COLO829 (cell line): ENCODE measurements at regions not wholly inside any gene's neighbourhood (a gene's known extent, or its start where the extent isn't known, plus 50 kb on each side); places are given as distances from the start of the nearest gene placed in this dataset.
"Not testable (repeated sequence)": the region's sequence is repeated elsewhere in the genome, so short reads cannot be mapped to it uniquely, and the experiment has no call there.

Experiments
- DNase-seq: peaks from one replicate; pipeline ENCODE4 v3.0.0; 2012; ENCODE audit warnings: low spot score

DNA sequence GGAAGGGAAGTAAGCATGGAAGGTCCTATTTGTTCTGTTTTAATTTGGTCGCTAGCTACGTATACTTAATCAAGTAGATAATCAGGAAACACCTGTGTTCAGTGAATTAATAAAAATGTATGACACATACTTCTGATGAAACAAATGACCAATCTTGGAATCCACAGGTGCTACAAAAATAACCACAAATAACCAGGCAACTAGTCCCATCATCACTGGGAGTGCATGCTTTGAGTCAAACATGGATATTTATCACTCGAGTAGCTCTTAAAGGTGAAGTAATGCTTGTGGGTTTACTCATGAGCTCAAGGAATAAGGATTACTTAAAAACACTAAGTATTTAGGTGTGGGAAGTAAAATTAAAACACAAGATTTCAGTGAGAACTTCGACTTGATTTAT lies 285.6 kb upstream of the ID4 start:
- DNase-seq: no peak

DNA sequence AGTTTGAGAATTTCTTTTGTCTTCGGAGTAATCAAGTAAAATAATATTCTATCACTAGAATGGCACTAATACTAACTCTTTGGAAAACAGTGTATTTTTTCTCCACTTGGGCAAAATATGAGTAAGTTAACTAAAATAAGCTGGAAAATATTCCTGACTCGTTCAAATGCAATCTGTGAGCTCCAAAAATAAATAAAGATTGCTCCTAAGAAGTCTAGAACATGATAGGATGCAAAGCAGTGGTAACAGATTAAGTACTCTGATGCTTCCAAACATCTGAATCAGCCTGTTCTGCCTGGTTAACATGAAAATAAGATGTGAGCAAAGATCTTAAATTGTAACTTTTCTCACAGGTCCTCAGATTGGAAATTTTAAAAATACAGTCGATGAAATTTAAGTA lies 285.1 kb upstream of the ID4 start:
- DNase-seq: no peak

DNA sequence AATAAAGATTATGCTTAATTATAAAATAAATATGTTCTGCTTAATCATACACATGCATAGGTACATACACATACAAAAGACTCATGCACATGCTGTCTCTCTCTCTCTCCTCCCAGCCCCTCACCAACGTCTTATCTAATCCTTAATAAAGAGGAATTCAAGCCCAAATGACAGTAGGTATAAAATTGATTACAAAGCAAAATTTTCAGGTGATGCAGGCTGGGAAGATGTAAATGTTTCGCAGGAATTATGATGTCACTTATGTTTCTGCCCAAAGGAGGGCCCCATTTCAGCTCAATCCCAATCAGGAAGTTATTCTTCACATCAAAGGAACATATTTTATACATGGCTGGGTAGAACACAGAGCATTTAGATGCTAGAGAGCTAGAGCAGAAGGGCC lies 284.6 kb upstream of the ID4 start:
- DNase-seq: no peak

DNA sequence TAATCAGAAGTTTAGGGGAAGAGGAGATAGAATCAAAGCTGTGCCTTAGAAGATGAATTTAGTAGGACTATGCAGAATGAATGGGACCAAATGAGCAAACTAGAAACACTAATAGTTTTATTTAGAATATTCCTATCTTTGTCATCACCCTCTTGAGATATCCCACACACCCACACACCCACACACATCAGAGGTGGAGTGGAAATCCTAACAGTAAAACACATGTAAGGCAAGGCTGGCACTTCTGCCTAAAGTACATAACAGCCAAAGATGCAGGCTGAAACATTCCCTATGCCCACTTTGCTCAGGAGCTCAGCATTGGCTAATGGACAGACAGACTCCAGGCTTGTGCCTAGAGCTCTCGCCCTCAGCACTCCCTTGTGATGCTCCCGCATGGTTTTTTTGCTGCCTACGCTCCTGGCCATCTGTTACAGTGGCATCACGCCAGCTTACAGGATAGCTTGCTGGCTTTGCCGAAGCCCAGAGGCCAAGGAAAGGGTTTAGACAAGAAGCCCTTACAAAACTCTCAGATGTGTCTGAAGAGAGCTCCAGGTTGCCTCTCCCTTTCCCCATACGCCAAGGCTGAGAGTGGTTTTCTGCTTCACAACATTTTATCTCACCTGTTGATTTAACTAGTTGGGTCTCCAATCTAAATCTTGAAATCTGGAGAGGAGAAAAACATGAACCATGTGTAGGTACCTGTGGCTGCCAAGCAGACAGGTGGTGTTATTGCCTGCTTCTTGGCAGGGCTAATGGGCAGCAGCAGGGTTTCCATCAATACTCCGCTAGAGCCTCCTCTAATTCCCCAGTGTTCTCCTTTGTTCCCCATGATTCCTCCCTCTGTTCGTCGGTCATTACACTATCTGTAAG lies 282.6 kb upstream of the ID4 start:
- peak; percentile 13 for DNase-seq

DNA sequence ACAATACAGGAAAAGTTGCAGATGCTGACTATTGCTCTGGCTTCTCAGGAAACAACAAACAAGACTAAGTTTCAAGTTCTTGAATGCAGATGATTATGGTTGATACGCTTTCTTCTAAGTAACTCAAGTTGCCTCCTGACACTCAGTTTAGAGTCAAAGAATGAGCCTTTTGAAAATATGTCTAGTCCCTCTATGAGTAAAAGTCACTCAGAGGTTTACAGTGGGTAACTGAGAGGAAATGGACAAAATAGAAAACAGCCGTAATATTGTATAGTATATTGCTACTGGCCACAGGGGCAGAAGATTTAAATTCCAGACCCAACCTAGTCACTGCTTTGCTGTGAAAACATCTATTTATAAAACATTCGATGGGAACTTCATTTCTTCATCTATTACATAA lies 280.0 kb upstream of the ID4 start:
- DNase-seq: peak; percentile 37

DNA sequence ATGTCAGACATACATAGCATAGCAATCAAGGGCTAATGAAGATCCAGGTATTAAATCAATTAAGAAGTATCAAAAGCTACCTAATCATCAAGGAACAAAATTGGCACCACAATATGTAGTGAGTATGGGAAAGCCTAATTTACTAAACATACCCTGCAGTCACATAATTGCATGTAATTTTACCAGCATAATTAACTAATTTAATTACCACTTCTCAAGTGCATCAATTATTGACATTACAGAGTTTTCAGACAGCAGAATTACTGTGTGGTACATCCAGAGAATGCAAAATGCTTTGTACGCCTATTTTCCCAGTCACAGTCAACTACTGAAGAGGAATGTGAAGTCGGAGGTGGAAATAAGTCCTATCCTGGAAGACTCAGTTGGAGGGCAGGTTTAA lies 279.0 kb upstream of the ID4 start:
- DNase-seq: no peak

DNA sequence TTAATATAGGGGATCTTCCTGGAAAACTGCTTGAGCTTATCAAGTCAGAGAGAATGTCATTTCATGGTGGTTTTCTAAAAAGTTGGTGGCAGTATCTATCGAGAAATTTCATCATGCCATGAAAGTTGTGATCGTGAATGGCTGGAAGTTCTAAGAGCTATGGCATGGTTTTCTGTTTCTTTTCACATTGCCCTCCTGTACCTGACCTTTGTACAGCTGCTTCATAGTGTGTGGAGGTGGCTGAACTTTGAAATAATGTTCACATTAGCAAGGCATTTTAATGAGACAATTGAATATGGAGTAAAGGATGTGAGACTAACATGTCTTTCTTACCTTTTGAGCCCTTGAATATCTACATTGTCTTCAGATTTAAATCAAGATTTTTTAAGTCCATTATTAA lies 278.2 kb upstream of the ID4 start:
- no peak for DNase-seq

DNA sequence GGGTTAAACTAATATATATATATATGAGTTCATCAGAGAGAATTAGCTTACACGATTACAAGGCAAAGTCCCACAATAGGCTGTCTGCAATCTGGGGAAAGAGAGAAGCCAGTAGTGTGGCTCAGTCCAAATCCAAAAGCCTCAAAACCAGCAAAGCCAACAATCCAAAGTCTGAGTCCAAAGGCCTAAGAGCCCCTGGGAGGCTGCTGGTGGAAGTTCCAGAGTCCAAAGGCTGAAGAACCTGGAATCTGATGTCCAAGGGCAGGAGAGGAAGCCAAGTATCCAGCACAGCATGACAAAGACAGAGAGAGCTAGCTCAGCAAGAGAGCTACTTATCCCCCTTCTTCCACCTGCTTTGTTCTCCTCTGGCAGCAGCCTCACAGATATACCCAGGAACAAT lies 274.7 kb upstream of the ID4 start:
- no peak for DNase-seq

DNA sequence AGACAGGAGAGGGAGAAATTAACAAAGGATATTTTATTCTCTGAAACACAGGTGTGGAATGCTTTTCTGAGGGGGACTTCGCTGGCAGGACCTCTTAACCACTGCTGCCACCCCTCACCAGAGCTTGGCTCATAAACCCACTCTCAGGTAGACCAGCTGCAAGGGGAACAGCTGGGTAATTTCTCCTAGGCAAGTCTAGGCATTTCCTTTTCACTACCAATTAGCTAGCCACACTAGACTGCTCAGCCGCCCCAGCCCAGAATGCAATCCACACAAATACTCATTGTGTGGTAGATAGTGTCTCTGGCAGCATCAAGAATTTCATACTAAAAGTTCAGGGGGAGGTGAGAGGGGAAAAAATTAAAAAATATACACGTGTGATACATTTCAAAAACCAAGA lies 267.6 kb upstream of the ID4 start:
- no peak for DNase-seq

DNA sequence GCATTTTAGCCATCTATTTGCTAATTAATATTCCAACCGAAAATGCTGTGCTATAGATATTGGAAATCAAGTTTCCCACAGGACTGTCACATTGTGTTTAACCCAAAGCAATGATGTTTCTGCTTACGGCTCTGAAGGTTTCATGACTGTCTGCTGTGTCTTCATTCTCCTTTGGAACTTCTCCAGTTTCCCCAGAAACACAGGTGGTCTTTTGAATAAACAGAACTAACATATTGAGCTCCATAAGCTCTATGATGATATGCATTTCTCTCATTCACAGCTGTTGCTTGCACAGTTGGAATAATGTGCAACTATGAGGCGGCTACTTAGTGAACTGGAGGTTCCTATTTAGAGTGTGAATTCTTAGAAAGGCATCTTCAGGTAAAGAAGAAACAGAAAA lies 266.0 kb upstream of the ID4 start:
- DNase-seq: no peak

DNA sequence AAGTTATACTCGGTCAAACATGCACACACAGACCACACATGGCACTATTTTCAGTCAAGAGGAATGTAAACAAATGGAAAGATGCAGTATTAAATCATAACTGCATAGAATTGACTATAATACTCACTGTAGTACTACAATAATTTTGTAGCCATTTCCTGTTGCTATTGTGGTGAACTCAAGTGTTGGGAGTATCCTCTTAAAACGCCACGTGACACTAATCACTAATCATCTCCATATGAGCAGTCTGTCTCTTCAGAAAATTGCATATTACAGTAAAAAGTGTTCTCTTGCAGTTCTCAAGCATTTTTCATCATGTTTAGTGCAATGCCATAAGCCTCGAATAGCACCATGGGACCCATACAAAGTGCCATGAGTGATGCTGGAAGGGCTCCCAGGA lies 258.7 kb upstream of the ID4 start:
- DNase-seq: no peak

DNA sequence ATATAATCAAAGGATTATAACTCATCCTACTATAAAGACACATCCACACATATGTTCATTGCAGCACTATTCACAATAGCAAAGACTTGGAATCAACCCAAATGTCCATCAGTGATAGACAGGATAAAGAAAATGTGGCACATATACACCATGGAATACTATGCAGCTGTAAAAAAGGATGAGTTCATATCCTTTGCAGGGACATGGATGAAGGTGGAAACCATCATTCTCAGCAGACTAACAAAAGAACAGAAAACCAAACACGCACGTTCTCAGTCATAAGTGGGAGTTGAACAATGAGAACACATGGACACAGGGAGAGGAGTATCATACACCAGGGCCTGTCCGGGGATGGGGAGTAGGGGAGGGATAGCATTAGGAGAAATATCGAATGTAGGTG lies 253.0 kb upstream of the ID4 start:
- not testable (repeated sequence) for DNase-seq

DNA sequence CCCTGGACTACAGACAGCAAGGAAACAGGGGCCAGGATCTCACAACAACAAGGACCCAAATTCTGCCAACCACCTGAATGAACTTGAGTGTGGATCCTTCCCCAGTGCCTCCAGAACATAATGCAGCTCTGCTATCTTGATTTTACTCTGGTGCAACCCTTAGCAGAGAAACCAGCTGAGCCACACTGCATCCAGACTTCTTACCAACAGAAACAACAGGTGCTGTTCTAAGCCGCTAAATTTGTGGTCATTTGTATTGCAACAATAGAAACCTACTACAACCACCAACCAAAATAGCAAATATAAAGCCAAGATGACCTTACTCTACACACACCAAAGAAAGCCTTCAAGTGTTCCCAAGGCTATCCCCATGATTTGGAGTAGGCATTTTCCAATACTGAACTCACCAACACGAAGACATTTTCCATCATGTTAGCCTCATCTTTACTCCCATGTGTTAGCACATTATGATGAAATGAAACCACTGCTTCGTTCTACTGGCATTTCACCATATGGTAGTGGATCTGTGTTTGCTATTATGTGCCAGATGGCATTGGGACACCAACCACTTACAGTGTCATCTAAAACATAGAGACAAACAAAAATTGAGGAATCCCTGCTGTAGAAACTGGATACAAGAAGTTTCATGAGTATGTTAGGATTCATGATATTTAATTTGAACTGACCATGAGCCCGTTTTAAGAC lies 249.8 kb upstream of the ID4 start:
- DNase-seq: no peak

DNA sequence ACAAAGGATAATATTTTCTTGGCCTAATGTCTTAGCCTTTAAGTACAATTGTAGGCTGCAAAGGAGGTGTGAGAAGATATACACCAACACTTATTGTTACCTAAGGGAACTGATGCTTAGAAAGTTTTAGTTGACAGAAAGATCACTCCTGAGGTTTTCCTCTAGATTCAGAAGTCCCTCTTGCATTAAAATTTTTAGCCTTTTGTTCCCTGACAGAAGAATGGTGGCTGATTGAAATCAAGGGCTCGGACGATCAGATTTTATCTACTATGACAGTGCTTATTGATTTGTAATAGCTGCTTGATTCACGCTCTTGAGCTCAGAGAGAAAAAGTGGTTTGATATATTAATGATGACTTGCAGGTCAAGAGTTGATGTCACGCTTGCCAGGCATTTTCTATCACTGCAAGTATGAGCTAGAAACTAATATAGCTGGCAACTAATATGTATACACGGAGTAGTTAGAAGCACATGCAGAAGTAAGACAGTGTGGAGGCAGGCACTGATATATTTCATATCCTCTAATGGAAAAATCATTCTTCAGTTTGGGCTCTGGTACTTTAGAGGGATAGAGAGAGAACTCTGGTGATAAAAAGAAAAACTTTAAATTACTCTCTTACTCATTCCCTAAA lies 246.6 kb upstream of the ID4 start:
- no peak for DNase-seq

DNA sequence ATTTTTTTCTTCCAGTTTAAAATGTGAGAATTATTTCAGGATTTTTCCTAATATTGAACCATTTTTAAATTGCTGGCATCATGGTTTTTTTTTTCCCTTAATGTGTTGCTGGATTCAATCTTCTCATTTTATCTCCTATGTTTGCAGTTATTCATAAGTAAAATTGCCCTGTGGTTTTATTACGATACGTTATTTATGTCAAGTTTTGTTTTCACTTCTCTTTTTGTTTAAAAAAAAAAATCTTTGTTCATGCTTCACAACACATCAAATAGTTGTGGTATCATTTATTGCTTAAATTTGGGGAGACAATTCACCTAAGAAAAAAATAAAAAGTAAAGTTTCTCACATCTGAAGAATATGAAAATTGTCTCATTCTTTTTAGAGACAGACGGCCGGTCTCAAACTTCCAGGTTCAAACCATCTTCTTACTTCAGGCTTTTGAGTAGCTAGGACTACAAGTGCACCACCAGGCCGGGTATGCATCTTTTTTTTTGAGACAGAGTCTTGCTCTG lies 239.3 kb upstream of the ID4 start:
- no peak for DNase-seq

DNA sequence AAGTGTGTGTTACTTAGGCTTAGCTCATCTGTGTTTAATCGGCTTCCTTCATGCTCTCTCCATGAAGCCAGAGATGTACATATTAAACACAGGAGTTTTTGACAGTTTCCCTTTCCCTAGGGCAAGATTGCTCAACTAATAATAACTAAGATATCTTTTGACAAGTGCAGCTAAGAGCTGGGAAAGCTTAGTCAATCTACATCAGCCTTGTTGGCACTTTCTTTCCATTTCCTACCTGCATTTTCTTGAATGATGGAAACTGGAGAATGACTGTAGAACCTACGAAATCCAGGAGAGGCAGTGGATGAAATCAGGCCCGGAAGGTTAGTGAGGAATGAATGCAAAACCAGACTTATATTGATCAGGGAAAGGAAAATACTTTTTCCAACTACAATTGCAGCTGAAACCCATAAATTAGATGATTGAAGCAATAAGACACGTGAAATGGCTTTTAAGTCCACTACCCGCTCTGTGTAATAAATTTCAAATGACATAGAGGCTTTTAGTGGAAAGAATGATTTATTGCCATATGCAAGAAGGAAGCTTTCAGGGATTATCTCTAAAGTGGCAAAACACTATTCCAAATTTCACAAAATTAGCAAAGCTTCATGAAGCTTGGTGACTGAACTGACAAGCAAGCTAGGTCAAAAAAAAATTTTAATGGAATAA lies 237.2 kb upstream of the ID4 start:
- DNase-seq: no peak

DNA sequence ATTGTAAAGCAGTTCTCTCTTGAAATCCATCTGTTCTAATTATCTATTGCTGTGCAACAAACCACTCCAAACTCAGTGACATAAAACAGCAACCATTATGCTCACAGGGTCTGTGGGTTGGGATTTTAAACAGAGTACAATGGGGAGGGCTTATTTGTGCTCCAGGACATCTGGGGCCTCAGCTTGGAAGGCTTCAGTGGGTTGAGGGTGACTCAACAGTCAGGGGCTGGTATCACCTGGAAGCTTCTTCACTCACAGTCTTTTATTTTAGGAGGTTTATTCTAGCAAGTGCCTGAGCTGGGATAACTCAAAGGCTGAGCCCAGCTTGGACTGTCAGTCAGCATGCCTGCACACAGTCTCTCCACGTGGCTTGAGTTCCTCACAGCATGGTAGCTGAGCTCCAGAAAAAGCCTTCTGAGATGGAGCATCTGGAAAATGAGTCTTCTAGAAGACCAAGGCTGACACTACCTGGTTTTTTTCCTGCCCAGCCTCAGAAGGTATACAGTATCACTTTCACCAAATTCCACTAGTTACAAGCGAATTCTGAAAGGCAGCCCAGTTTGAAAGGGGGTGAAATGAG lies 234.6 kb upstream of the ID4 start:
- no peak for DNase-seq

DNA sequence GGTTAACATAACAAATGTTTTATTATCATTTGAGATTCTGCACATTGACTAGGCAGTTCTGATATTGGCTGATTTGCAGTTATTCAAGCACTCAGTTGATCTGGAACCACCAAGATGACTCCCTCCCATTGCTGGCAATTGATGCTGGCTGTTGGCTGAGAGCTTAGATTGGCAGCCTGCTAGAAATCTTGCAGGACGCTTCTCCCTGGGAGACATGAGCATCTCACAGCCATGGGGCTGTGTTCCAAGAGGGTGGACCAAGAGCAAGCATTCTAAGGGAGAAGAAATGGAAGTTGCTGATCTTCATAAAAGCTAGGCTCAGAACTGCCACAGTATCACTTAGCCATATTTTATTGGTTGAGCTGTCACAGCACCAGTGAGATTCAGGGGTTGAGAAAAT lies 233.4 kb upstream of the ID4 start:
- no peak for DNase-seq

DNA sequence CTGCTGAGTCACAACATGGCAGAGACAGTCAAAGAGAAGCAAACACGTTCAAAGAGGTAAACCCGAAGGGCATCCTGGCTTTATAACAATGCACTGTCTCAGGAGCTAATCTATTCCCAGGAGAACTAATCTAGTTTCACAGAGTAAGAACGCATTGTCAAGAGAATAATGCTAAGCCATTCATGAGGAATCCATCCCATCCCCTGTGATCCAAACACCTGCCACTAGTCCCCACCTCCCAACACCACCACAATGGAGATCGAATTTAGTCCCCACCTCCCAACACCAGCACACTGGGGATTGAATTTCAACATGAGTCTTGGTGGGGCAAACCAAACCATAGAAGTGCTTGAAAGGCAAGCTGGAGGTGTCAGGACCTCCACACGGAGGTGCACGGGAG lies 231.5 kb upstream of the ID4 start:
- no peak for DNase-seq

DNA sequence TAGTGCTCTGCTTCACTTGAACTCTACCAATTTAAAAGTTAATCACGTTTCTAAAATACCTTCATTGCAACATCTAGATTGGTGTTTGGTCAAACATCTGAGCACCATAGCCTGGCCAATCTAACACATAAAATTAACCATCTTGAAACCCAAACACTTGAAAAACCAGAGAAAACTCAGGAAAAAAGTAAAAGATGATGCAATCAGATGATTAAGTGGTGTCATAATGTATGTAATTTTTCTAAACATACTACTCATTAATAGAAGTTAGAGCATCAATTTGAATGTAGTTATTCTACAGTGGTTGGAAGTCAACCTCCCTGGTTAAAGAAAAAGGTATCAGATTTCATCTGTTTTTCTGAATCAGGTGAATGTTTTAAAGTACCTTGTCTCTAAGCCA lies 228.6 kb upstream of the ID4 start:
- DNase-seq: no peak

DNA sequence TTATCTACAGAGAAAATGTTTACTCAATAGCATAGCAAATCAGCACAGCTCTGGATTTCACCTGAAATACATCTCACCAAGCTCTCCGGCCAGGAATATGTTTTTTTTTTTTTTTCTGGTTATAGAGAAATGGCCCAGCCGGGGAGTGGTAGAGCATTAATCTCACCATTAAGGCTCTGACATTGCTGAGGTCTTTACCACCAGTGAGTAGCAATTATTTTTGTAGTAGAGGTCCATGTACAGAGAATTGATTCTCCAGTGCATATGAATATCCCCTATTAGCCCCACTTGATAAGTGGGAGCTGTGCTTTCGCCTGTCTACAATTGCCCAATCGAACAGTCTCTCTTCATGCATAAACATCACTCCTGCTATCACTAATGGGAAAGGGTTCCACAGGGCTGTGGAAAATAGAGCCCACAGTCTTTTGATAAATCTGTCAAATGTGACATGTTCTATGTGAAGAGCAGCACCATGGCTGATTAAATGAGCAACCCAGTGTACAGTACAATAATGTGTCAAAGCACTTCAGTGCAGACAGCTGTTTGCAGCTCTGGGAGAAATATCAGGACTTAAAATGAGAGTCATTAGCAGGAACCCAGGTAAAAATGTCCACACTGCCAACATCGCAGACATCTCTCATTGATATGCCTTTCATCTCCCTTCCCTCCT lies 227.1 kb upstream of the ID4 start:
- DNase-seq: no peak
